ENCODE measurements at regions not wholly inside any gene's neighbourhood (a gene's known extent, or its start where the extent isn't known, plus 50 kb on each side); places are given as distances from the start of the nearest gene placed in this dataset.

GRCh38 chr2:228658998-228659397 lies 477.5 kb upstream of the SPHKAP start:
- TF ChIP-seq CTCF (IDR thresholded peaks at IDR 0.05; ENCODE audit: insufficient read depth, low read length, poor library complexity, severe bottlenecking) (no peak), EZH2phosphoT487 (conservative IDR thresholded peaks at IDR 0.05; ENCODE audit: low read length) (no peak)
